ENCODE measurements at regions not wholly inside any gene's neighbourhood (a gene's known extent, or its start where the extent isn't known, plus 50 kb on each side); places are given as distances from the start of the nearest gene placed in this dataset.

DNA sequence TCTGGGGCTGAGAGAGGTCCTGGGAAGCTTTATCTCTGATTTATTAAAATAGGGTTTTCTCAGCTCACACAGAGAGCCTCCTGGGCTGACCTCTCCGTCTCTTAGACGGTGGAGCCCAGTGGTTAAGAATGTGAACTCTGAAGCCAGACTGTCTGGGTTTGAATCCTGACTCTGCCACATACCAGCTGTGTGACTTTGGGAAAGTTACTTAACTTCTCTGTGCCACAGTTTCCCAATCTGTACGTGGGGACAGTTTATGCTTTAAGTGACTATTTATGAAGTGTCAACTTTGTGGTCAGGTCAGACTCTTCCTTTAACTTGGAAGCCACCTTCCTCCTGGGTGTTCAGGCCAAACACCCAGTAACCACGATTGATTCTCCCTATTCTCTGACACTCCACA lies 290.9 kb downstream of the AACS start:
- no peak for TF ChIP-seq POLR2A (IDR thresholded peaks at IDR 0.05)
- TF ChIP-seq, protein P1, sequence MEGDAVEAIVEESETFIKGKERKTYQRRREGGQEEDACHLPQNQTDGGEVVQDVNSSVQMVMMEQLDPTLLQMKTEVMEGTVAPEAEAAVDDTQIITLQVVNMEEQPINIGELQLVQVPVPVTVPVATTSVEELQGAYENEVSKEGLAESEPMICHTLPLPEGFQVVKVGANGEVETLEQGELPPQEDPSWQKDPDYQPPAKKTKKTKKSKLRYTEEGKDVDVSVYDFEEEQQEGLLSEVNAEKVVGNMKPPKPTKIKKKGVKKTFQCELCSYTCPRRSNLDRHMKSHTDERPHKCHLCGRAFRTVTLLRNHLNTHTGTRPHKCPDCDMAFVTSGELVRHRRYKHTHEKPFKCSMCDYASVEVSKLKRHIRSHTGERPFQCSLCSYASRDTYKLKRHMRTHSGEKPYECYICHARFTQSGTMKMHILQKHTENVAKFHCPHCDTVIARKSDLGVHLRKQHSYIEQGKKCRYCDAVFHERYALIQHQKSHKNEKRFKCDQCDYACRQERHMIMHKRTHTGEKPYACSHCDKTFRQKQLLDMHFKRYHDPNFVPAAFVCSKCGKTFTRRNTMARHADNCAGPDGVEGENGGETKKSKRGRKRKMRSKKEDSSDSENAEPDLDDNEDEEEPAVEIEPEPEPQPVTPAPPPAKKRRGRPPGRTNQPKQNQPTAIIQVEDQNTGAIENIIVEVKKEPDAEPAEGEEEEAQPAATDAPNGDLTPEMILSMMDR (IDR thresholded peaks at IDR 0.05) = no peak
- TF ChIP-seq EP300 (IDR thresholded peaks at IDR 0.05) = no peak
- no peak for TF ChIP-seq POLR2AphosphoS5 (IDR thresholded peaks at IDR 0.05)
- Histone ChIP-seq H3K9me3 (peaks cover 0 to 17% (median 14%) of the 10 kb centered on the region in 4 donors), H3K27ac (no peak overlapping the region), H3K27me3 (no peaks in the 10 kb centered on the region), H3K4me1 (no peaks in the 10 kb centered on the region), H3K36me3 (no peaks in the 10 kb centered on the region), H3K4me3 (no peak overlapping the region)
- intact Hi-C loops (cut with DNase I; ENCODE audit: low total_unique reads) = no loop called here
- no peak for DNase-seq
- 73 to 80% (median 77%) methylated on average over 4 of the region's 4 CpGs for WGBS, 5 donors

- peaks cover 0 to 7% (median 5%) of the 10 kb centered on the region in 4 donors for H3K9me3 ChIP-seq
- no peak overlapping the region for H3K27ac ChIP-seq
- no peaks in the 10 kb centered on the region for H3K4me1 ChIP-seq
- intact Hi-C loops (cut with DNase I; ENCODE audit: low total_unique reads) = no loop called here
- H3K36me3 ChIP-seq = no peaks in the 10 kb centered on the region
- 85 to 96% (median 89%) methylated on average over 3 of the region's 3 CpGs for WGBS, 5 donors
- TF ChIP-seq, protein P1 (IDR thresholded peaks at IDR 0.05) = no peak
- TF ChIP-seq EP300 (IDR thresholded peaks at IDR 0.05) = no peak
- TF ChIP-seq POLR2A (IDR thresholded peaks at IDR 0.05) = no peak
- TF ChIP-seq POLR2AphosphoS5 (IDR thresholded peaks at IDR 0.05) = no peak
- no peaks in the 10 kb centered on the region for H3K27me3 ChIP-seq
- DNase-seq = no peak
- H3K4me3 ChIP-seq = no peak overlapping the region
Measured at GRCh38 chr12:125357561-125357960, 292.3 kb downstream of the AACS start.

GRCh38 chr12:125360540-125360939 lies 295.3 kb downstream of the AACS start:
- Histone ChIP-seq H3K4me3 (no peak overlapping the region), H3K9me3 (no peaks in the 10 kb centered on the region)
- 67 to 78% (median 69%) methylated on average over 4 of the region's 4 CpGs for WGBS, 5 donors

GRCh38 chr12:125371033-125371432 lies 305.8 kb downstream of the AACS start:
- Histone ChIP-seq H3K27ac (no peak overlapping the region), H3K36me3 (no peaks in the 10 kb centered on the region), H3K27me3 (no peaks in the 10 kb centered on the region), H3K4me3 (no peak overlapping the region), H3K9me3 (peaks cover 0 to 4% (median 0%) of the 10 kb centered on the region in 4 donors), H3K4me1 (no peaks in the 10 kb centered on the region)
- TF ChIP-seq, protein P1 (IDR thresholded peaks at IDR 0.05) = no peak
- TF ChIP-seq EP300 (IDR thresholded peaks at IDR 0.05) = no peak
- 51 to 66% (median 57%) methylated on average over 4 of the region's 4 CpGs for whole genome bisulfite sequencing, 5 donors
- intact Hi-C loops (cut with DNase I; ENCODE audit: low total_unique reads) = no loop called here
- DNase-seq = no peak

More at GRCh38 chr12:125360540-125360939, 295.3 kb downstream of the AACS start:
- no peaks in the 10 kb centered on the region for H3K4me1 ChIP-seq
- intact Hi-C loops (cut with DNase I; ENCODE audit: low total_unique reads) = no loop called here
- H3K27ac ChIP-seq = no peak overlapping the region
- TF ChIP-seq EP300 (IDR thresholded peaks at IDR 0.05) = no peak
- TF ChIP-seq POLR2AphosphoS5 (IDR thresholded peaks at IDR 0.05) = no peak
- TF ChIP-seq POLR2A (IDR thresholded peaks at IDR 0.05) = no peak
- TF ChIP-seq, protein P1 (IDR thresholded peaks at IDR 0.05) = no peak
- no peaks in the 10 kb centered on the region for H3K36me3 ChIP-seq
- no peaks in the 10 kb centered on the region for H3K27me3 ChIP-seq
- no peak for DNase-seq

Measured in stomach (tissue), 8 donors.